HL-60 (cell line): ENCODE measurements at regions not wholly inside any gene's neighbourhood (a gene's known extent, or its start where the extent isn't known, plus 50 kb on each side); places are given as distances from the start of the nearest gene placed in this dataset.
A peak's percentile ranks its signal among the peaks of the same experiment; 100 is the strongest.

Experiments used
- DNase-seq, 2 experiments: peaks; one replicate each; pipeline ENCODE4 v3.0.0-alpha.2; 2010 to 2020; ENCODE audit warnings: low read depth in 1 of 2, low spot score in 1 of 2
- H3K27ac ChIP-seq: fragments of 250-450 bp; sonication (Bioruptor Pico); replicated peaks from 2 replicates; pipeline ENCODE4 v1.5.1; 2020; ENCODE audit warnings: mild to moderate bottlenecking, moderate library complexity
- H3K27me3 ChIP-seq: fragments of 250-450 bp; sonication (Bioruptor Pico); 2 replicates; pipeline ENCODE4 v1.5.1; 2021; ENCODE audit warnings: mild to moderate bottlenecking, moderate library complexity; ENCODE audit not compliant: insufficient read depth, poor library complexity, severe bottlenecking
- H3K4me3 ChIP-seq: replicated peaks from 2 replicates; pipeline ENCODE4 v1.5.1; 2011; ENCODE audit warnings: mild to moderate bottlenecking, control low read depth, low read length; ENCODE audit not compliant: insufficient read depth
- GABPA ChIP-seq: IDR thresholded peaks from 2 replicates; pipeline ENCODE4 v1.6.1; 2012; ENCODE audit warnings: low read depth
- POLR2AphosphoS5 ChIP-seq: IDR thresholded peaks from 2 replicates; pipeline ENCODE4 v1.6.1; 2012; ENCODE audit warnings: low read depth
- SPI1 ChIP-seq: IDR thresholded peaks from 2 replicates; pipeline ENCODE4 v1.6.1; 2012; ENCODE audit warnings: low read depth, mild to moderate bottlenecking, borderline replicate concordance
- TF ChIP-seq, protein P1 (sequence below): IDR thresholded peaks from 2 replicates; pipeline ENCODE4 v1.6.1; 2012; ENCODE audit warnings: low read depth; ENCODE audit not compliant: insufficient replicate concordance
- TF ChIP-seq, protein P2 (sequence below): IDR thresholded peaks from one replicate; pipeline ENCODE4 v1.5.1; 2011; ENCODE audit warnings: low read length, control low read depth, inconsistent platforms; ENCODE audit not compliant: insufficient read depth

DNA sequence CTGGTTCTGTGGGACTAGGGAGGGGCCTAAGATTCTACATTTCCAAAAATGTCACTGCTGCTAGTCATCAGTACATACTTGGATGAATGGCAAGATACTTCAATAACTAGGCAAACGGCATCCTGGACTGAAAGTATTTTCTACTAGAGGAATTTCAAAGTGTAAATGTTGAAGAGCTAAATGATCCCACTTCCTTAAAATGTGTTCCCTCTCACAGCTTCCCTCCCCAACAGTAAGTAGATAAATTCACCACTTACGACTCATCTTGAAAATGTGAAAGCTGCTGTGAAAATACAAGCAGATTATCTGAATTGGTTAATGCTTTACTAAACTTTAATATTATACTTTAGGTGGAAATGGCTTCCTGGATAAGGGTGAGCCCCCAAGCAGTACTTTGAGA, 1571.5 kb upstream of the WWC1 start:
- Histone ChIP-seq H3K4me3 (no peak overlapping the region), H3K27ac (no peak overlapping the region), H3K27me3 (no peaks in the 10 kb centered on the region)
- DNase-seq = no peak
- no peak for TF ChIP-seq SPI1
- TF ChIP-seq, protein P1, sequence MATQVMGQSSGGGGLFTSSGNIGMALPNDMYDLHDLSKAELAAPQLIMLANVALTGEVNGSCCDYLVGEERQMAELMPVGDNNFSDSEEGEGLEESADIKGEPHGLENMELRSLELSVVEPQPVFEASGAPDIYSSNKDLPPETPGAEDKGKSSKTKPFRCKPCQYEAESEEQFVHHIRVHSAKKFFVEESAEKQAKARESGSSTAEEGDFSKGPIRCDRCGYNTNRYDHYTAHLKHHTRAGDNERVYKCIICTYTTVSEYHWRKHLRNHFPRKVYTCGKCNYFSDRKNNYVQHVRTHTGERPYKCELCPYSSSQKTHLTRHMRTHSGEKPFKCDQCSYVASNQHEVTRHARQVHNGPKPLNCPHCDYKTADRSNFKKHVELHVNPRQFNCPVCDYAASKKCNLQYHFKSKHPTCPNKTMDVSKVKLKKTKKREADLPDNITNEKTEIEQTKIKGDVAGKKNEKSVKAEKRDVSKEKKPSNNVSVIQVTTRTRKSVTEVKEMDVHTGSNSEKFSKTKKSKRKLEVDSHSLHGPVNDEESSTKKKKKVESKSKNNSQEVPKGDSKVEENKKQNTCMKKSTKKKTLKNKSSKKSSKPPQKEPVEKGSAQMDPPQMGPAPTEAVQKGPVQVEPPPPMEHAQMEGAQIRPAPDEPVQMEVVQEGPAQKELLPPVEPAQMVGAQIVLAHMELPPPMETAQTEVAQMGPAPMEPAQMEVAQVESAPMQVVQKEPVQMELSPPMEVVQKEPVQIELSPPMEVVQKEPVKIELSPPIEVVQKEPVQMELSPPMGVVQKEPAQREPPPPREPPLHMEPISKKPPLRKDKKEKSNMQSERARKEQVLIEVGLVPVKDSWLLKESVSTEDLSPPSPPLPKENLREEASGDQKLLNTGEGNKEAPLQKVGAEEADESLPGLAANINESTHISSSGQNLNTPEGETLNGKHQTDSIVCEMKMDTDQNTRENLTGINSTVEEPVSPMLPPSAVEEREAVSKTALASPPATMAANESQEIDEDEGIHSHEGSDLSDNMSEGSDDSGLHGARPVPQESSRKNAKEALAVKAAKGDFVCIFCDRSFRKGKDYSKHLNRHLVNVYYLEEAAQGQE = no peak
- TF ChIP-seq, protein P2, sequence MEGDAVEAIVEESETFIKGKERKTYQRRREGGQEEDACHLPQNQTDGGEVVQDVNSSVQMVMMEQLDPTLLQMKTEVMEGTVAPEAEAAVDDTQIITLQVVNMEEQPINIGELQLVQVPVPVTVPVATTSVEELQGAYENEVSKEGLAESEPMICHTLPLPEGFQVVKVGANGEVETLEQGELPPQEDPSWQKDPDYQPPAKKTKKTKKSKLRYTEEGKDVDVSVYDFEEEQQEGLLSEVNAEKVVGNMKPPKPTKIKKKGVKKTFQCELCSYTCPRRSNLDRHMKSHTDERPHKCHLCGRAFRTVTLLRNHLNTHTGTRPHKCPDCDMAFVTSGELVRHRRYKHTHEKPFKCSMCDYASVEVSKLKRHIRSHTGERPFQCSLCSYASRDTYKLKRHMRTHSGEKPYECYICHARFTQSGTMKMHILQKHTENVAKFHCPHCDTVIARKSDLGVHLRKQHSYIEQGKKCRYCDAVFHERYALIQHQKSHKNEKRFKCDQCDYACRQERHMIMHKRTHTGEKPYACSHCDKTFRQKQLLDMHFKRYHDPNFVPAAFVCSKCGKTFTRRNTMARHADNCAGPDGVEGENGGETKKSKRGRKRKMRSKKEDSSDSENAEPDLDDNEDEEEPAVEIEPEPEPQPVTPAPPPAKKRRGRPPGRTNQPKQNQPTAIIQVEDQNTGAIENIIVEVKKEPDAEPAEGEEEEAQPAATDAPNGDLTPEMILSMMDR = no peak
- TF ChIP-seq POLR2AphosphoS5 = no peak
- no peak for TF ChIP-seq GABPA

DNA sequence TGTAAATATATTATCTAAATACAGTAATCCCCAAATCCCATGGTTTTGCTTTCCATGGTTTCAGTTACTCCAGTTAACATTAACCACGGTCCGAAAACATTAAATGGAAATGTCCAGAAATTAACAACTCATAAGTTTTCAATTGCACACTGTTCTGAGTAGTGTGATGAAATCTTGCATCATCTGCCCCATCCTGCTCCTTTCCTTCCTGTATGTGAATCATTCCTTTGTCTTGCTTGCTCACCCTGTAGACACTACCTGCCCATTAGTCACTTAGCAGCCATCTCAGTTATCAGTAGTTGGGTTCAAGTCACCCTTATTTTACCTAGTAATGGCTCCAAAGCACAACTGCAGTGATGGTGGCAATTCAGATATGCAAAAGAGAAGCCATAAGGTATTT, 1568.5 kb upstream of the WWC1 start:
- Histone ChIP-seq H3K4me3 (no peak overlapping the region), H3K27ac (no peak overlapping the region), H3K27me3 (no peaks in the 10 kb centered on the region)
- TF ChIP-seq POLR2AphosphoS5 = no peak
- no peak for TF ChIP-seq GABPA
- TF ChIP-seq, protein P2 = no peak
- TF ChIP-seq, protein P1 = no peak
- no peak for TF ChIP-seq SPI1
- peak in 1 of 2 experiments; percentile 18 for DNase-seq

DNA sequence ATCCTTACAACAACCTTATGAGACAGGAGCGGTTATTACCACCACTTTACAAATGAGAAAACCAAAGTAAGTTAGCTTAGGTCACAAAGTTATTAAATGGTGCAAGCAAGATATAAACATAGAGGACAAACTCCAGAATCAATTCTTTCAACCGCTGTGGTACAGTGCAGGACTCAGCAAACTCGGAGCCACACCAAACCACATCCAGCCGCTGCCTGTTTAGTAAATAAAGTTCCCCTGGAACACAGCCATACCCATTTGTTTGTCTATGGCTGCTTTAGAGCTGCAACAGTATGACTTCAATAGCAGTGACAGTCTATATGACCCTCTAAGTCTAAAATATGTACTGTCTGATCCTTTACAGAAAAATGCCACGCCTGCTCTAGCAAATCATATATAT, 1567.2 kb upstream of the WWC1 start:
- no peak for DNase-seq
- H3K27ac ChIP-seq = no peak overlapping the region
- H3K4me3 ChIP-seq = no peak overlapping the region
- TF ChIP-seq, protein P2 = no peak
- TF ChIP-seq, protein P1 = no peak
- TF ChIP-seq GABPA = no peak
- no peak for TF ChIP-seq SPI1
- no peak for TF ChIP-seq POLR2AphosphoS5
- H3K27me3 ChIP-seq = no peaks in the 10 kb centered on the region
